H9 (cell line): ENCODE measurements at regions not wholly inside any gene's neighbourhood (a gene's known extent, or its start where the extent isn't known, plus 50 kb on each side); places are given as distances from the start of the nearest gene placed in this dataset.
A peak's percentile ranks its signal among the peaks of the same experiment; 100 is the strongest.

Source experiments
- DNase-seq: peaks from one replicate; pipeline ENCODE4 v3.0.0-alpha.2; 2017
- H2AFZ ChIP-seq: one replicate; pipeline ENCODE4 v1.6.1; 2013; ENCODE audit warnings: mild to moderate bottlenecking, low read length, control low read depth, moderate library complexity
- H2AK5ac ChIP-seq: 2 replicates; pipeline ENCODE4 v1.6.1; 2013; ENCODE audit warnings: low read length, control low read depth, mixed read lengths; ENCODE audit not compliant: insufficient read length
- H2BK120ac ChIP-seq: one replicate; pipeline ENCODE4 v1.6.1; 2013; ENCODE audit warnings: low read depth, mild to moderate bottlenecking, low read length, control low read depth, inconsistent platforms; ENCODE audit not compliant: poor library complexity, severe bottlenecking
- H2BK12ac ChIP-seq: 2 replicates; pipeline ENCODE4 v1.6.1; 2013; ENCODE audit warnings: low read length, control low read depth, mixed read lengths, low read depth; ENCODE audit not compliant: insufficient read length
- H2BK15ac ChIP-seq: 2 replicates; pipeline ENCODE4 v1.6.1; 2013; ENCODE audit warnings: low read depth, low read length, control low read depth
- H2BK20ac ChIP-seq: one replicate; pipeline ENCODE4 v1.6.1; 2013; ENCODE audit warnings: low read depth, mild to moderate bottlenecking, low read length, control low read depth, inconsistent platforms; ENCODE audit not compliant: poor library complexity, severe bottlenecking
- H2BK5ac ChIP-seq: 2 replicates; pipeline ENCODE4 v1.6.1; 2013; ENCODE audit warnings: low read length, control low read depth, mixed read lengths; ENCODE audit not compliant: insufficient read length
- H3K14ac ChIP-seq: 2 replicates; pipeline ENCODE4 v1.6.1; 2013; ENCODE audit warnings: low read length, control low read depth; ENCODE audit not compliant: insufficient read depth
- H3K18ac ChIP-seq: 2 replicates; pipeline ENCODE4 v1.6.1; 2013; ENCODE audit warnings: low read depth, mild to moderate bottlenecking, mixed read lengths, low read length, control low read depth; ENCODE audit not compliant: insufficient read length
- H3K23ac ChIP-seq: 2 replicates; pipeline ENCODE4 v1.6.1; 2013; ENCODE audit warnings: low read length, control low read depth, mixed read lengths, low read depth; ENCODE audit not compliant: insufficient read length
- H3K23me2 ChIP-seq: 2 replicates; pipeline ENCODE4 v1.6.1; 2013; ENCODE audit warnings: low read depth, mild to moderate bottlenecking, mixed read lengths, low read length, control low read depth; ENCODE audit not compliant: insufficient read length, poor library complexity, severe bottlenecking
- H3K27ac ChIP-seq: 2 replicates; pipeline ENCODE4 v1.5.1; 2013; ENCODE audit warnings: low read length, control low read depth, mixed read lengths, low read depth; ENCODE audit not compliant: insufficient read length
- H3K27me3 ChIP-seq: 2 replicates; pipeline ENCODE4 v1.6.1; 2013; ENCODE audit warnings: low read length, control low read depth, inconsistent platforms; ENCODE audit not compliant: insufficient read depth
- H3K4ac ChIP-seq: 2 replicates; pipeline ENCODE4 v1.6.1; 2013; ENCODE audit warnings: low read depth, mild to moderate bottlenecking, control low read depth, inconsistent platforms, low read length, moderate library complexity
- H3K4me1 ChIP-seq: 2 replicates; pipeline ENCODE4 v1.6.1; 2013; ENCODE audit warnings: low read length, control low read depth, inconsistent platforms; ENCODE audit not compliant: insufficient read depth
- H3K4me2 ChIP-seq: 2 replicates; pipeline ENCODE4 v1.6.1; 2013; ENCODE audit warnings: low read length, control low read depth, mixed read lengths; ENCODE audit not compliant: insufficient read length, insufficient read depth
- H3K56ac ChIP-seq: 2 replicates; pipeline ENCODE4 v1.6.1; 2013; ENCODE audit warnings: low read depth, mild to moderate bottlenecking, mixed read lengths, low read length, control low read depth; ENCODE audit not compliant: insufficient read length
- H3K79me1 ChIP-seq: 2 replicates; pipeline ENCODE4 v1.6.1; 2013; ENCODE audit warnings: low read depth, mild to moderate bottlenecking, moderate library complexity, low read length, control low read depth, inconsistent platforms; ENCODE audit not compliant: insufficient read depth, poor library complexity, severe bottlenecking
- H3K79me2 ChIP-seq: 2 replicates; pipeline ENCODE4 v1.6.1; 2013; ENCODE audit warnings: low read length, control low read depth, inconsistent platforms; ENCODE audit not compliant: insufficient read depth
- H3K9ac ChIP-seq: 2 replicates; pipeline ENCODE4 v1.6.1; 2013; ENCODE audit warnings: low read length, control low read depth, mixed read lengths; ENCODE audit not compliant: insufficient read length; ENCODE audit errors: extremely low read depth
- H3K9me3 ChIP-seq: one replicate; pipeline ENCODE4 v1.6.1; 2013; ENCODE audit warnings: low read depth, low read length, inconsistent platforms; ENCODE audit not compliant: control insufficient read depth
- H3T11ph ChIP-seq: one replicate; pipeline ENCODE4 v1.6.1; 2013; ENCODE audit warnings: mild to moderate bottlenecking, low read length, control low read depth, inconsistent platforms
- H4K20me1 ChIP-seq: one replicate; pipeline ENCODE4 v1.6.1; 2013; ENCODE audit not compliant: control insufficient read depth, insufficient read length, insufficient read depth
- H4K5ac ChIP-seq: 2 replicates; pipeline ENCODE4 v1.6.1; 2013; ENCODE audit warnings: low read depth, mild to moderate bottlenecking, mixed read lengths, low read length, control low read depth; ENCODE audit not compliant: insufficient read length
- H4K8ac ChIP-seq: replicated peaks from 2 replicates; pipeline ENCODE4 v1.6.1; 2013; ENCODE audit warnings: low read length, control low read depth, mixed read lengths, low read depth; ENCODE audit not compliant: insufficient read length
- H4K91ac ChIP-seq: 2 replicates; pipeline ENCODE4 v1.6.1; 2013; ENCODE audit warnings: low read depth, mild to moderate bottlenecking, moderate library complexity, mixed read lengths, low read length, control low read depth; ENCODE audit not compliant: insufficient read length
- H3K27ac Mint-ChIP-seq, 3 experiments: 2 replicates in 2 of 3; 3 replicates in 1 of 3; pipeline ENCODE4 v1.8.0; 2020 to 2021; ENCODE audit warnings: mixed read lengths in 3 of 3, mild to moderate bottlenecking in 1 of 3, moderate library complexity in 1 of 3
- H3K27me3 Mint-ChIP-seq: 2 replicates; pipeline ENCODE4 v1.8.0; 2021; ENCODE audit warnings: low read depth, mild to moderate bottlenecking, moderate library complexity, mixed read lengths
- H3K36me3 Mint-ChIP-seq, 3 experiments: 2 replicates in 2 of 3; 3 replicates in 1 of 3; pipeline ENCODE4 v1.8.0; 2020 to 2021; ENCODE audit warnings: low read depth in 3 of 3, mixed read lengths in 3 of 3; ENCODE audit not compliant: insufficient read depth in 1 of 3
- H3K4me1 Mint-ChIP-seq, 2 experiments: 2 replicates each; pipeline ENCODE4 v1.8.0; 2020; ENCODE audit warnings: mixed read lengths in 2 of 2
- H3K4me3 Mint-ChIP-seq, 2 experiments: 2 replicates in 1 of 2; 3 replicates in 1 of 2; pipeline ENCODE4 v1.8.0; 2020 to 2021; ENCODE audit warnings: mild to moderate bottlenecking in 2 of 2, mixed read lengths in 2 of 2, moderate library complexity in 1 of 2
- H3K9me3 Mint-ChIP-seq, 2 experiments: 2 replicates in 1 of 2; 3 replicates in 1 of 2; pipeline ENCODE4 v1.8.0; 2020; ENCODE audit warnings: mild to moderate bottlenecking in 2 of 2, mixed read lengths in 2 of 2, moderate library complexity in 1 of 2
- WGBS: extraction: QIAGEN DNeasy Blood & Tissue Kit; methylation state at CpG from one replicate; pipeline ENCODE4 v1.1.7; 2013; ENCODE audit warnings: missing lambda C conversion rate, low lambda C conversion rate, mixed read lengths; ENCODE audit not compliant: insufficient read length; ENCODE audit errors: extremely low coverage; 5-methylcytosine and 5-hydroxymethylcytosine counted together
- TF ChIP-seq, protein P1 (sequence below): fragments of 200-600 bp; sonication (generic); conservative IDR thresholded peaks from 3 replicates; pipeline ENCODE4 v1.8.0; 2021; ENCODE audit warnings: antibody characterized with exemption, mild to moderate bottlenecking

GRCh38 chr6:142015011-142015410 is 117.7 kb upstream of the GJE1 start:
- Histone ChIP-seq H3K79me2 (no peaks in the 10 kb centered on the region), H3K4ac (no peak overlapping the region), H3K27ac (peak overlapping the region; percentile 94), H2BK20ac (no peak overlapping the region), H3K4me1 (peaks cover 3% of the 10 kb centered on the region; the same call in 1 of the 2 replicates), H3K56ac (no peak overlapping the region), H4K91ac (no peak overlapping the region), H4K8ac (no peak overlapping the region), H2BK120ac (no peak overlapping the region), H3K9me3 (no peaks in the 10 kb centered on the region), H3K14ac (no peak overlapping the region), H3T11ph (no peak overlapping the region), H2AK5ac (no peak overlapping the region), H4K20me1 (no peaks in the 10 kb centered on the region), H3K23me2 (no peaks in the 10 kb centered on the region), H3K9ac (no peak overlapping the region), H2BK15ac (no peak overlapping the region), H2BK5ac (no peak overlapping the region), H3K79me1 (no peaks in the 10 kb centered on the region), H2AFZ (no peak overlapping the region), H3K4me2 (peak overlapping the region; percentile 55), H3K27me3 (no peaks in the 10 kb centered on the region), H3K23ac (no peak overlapping the region), H3K18ac (no peak overlapping the region), H2BK12ac (no peak overlapping the region), H4K5ac (no peak overlapping the region)
- Mint-ChIP-seq H3K4me1 (peaks cover 39 to 51% of the 10 kb centered on the region in 2 experiments), H3K4me3 (peak overlapping the region; percentile 38 to 64), H3K27me3 (no peaks in the 10 kb centered on the region), H3K36me3 (peaks cover 24 to 27% (median 25%) of the 10 kb centered on the region in 3 experiments), H3K27ac (peak overlapping the region; percentile 91 to 97 (median 96)), H3K9me3 (peaks cover 8 to 22% of the 10 kb centered on the region in 2 experiments)
- TF ChIP-seq, protein P1, sequence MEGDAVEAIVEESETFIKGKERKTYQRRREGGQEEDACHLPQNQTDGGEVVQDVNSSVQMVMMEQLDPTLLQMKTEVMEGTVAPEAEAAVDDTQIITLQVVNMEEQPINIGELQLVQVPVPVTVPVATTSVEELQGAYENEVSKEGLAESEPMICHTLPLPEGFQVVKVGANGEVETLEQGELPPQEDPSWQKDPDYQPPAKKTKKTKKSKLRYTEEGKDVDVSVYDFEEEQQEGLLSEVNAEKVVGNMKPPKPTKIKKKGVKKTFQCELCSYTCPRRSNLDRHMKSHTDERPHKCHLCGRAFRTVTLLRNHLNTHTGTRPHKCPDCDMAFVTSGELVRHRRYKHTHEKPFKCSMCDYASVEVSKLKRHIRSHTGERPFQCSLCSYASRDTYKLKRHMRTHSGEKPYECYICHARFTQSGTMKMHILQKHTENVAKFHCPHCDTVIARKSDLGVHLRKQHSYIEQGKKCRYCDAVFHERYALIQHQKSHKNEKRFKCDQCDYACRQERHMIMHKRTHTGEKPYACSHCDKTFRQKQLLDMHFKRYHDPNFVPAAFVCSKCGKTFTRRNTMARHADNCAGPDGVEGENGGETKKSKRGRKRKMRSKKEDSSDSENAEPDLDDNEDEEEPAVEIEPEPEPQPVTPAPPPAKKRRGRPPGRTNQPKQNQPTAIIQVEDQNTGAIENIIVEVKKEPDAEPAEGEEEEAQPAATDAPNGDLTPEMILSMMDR = no peak
- no CpG with 5 or more reads among the region's 5 CpGs for WGBS
- peak; percentile 45 for DNase-seq
